HepG2 (cell line): ENCODE measurements at regions not wholly inside any gene's neighbourhood (a gene's known extent, or its start where the extent isn't known, plus 50 kb on each side); places are given as distances from the start of the nearest gene placed in this dataset.

Source experiments
- ATAC-seq: fragments of 200-7000 bp; cut with Tn5 transposase; 3 replicates; pipeline ENCODE4 v1.9.1; 2020; ENCODE audit warnings: mild to moderate bottlenecking, moderate library complexity
- BruUV-seq: library from RNA; stranded (reverse); fragments of 400-500 nt; replicated peaks from 2 replicates; lab custom pipeline; 2021; lab: Mats Ljungman, UMichigan
- CTCF ChIA-PET: fragments of 300-600 bp; formaldehyde crosslinking; extraction: SDS; loops from one replicate; lab custom pipeline; 2021; ENCODE audit warnings: low total read pairs, inconsistent platforms, low intra/inter-chr PET ratio; lab: Yijun Ruan, JAX
- POLR2A ChIA-PET: fragments of 350-600 bp; sonication (Branson Sonifier 250); formaldehyde crosslinking; loops from one replicate; lab custom pipeline; 2020; ENCODE audit warnings: antibody characterized with exemption, inconsistent platforms; lab: Yijun Ruan, JAX
- DNase-seq: peaks from one replicate; pipeline ENCODE4 v3.0.0-alpha.2; 2015; ENCODE audit warnings: low spot score
- FAIRE-seq: peaks from 3 replicates; lab custom pipeline; 2011; peaks lifted over from hg19 to GRCh38; lab: Jason Lieb, UNC
- H2AFZ ChIP-seq: one replicate; pipeline ENCODE4 v1.6.1; 2011; ENCODE audit warnings: low read length, inconsistent platforms
- H3K27ac ChIP-seq: fragments of 300-600 bp; 3 replicates; pipeline ENCODE4 v1.8.0; 2011; ENCODE audit warnings: mixed run types, mild to moderate bottlenecking, mixed read lengths, low read length, inconsistent platforms; ENCODE audit not compliant: insufficient read depth; ENCODE audit errors: extremely low read length
- H3K27me3 ChIP-seq, 2 experiments: fragments of 200-600 bp in 1 of 2; 2 replicates in 1 of 2; 3 replicates in 1 of 2; pipeline versions ENCODE4 v1.6.0 to v1.8.0; 2011; ENCODE audit warnings: low read length in 2 of 2, mild to moderate bottlenecking in 2 of 2, moderate library complexity in 2 of 2, inconsistent platforms in 1 of 2; ENCODE audit not compliant: insufficient read depth in 2 of 2, control insufficient read depth in 1 of 2
- H3K36me3 ChIP-seq, 2 experiments: fragments of 200-600 bp in 1 of 2; replicated peaks in 1 of 2; 2 replicates in 1 of 2; 3 replicates in 1 of 2; pipeline versions ENCODE4 v1.5.1 to v1.8.0; 2011; ENCODE audit warnings: low read length in 2 of 2, inconsistent platforms in 1 of 2; ENCODE audit not compliant: insufficient read depth in 2 of 2, control insufficient read depth in 1 of 2
- H3K4me1 ChIP-seq: 2 replicates; pipeline ENCODE4 v1.5.1; 2012; ENCODE audit warnings: low read length, inconsistent platforms; ENCODE audit not compliant: insufficient read depth
- H3K4me2 ChIP-seq: 2 replicates; pipeline ENCODE4 v1.6.0; 2011; ENCODE audit warnings: low read depth, low read length, inconsistent platforms
- H3K4me3 ChIP-seq, 3 experiments: fragments of 200-600 bp in 1 of 3; sonication (generic), shearing (Covaris generic) in 1 of 3; replicated peaks in 1 of 3; 2 replicates each; pipeline ENCODE4 v1.5.1; 2011 to 2016; ENCODE audit warnings: low read length in 3 of 3, inconsistent platforms in 2 of 3, low read depth in 2 of 3, mild to moderate bottlenecking in 2 of 3, control low read depth in 1 of 3, mixed read lengths in 1 of 3; ENCODE audit not compliant: insufficient read depth in 1 of 3
- H3K79me2 ChIP-seq: one replicate; pipeline ENCODE4 v1.6.1; 2011; ENCODE audit warnings: low read length, inconsistent platforms; ENCODE audit not compliant: insufficient read depth
- H3K9ac ChIP-seq: 2 replicates; pipeline ENCODE4 v1.6.0; 2011; ENCODE audit warnings: mild to moderate bottlenecking, low read depth, low read length, inconsistent platforms; ENCODE audit not compliant: insufficient read depth
- H3K9me3 ChIP-seq: 2 replicates; pipeline ENCODE4 v1.5.1; 2012; ENCODE audit warnings: mild to moderate bottlenecking, low read length
- H4K20me1 ChIP-seq: 2 replicates; pipeline ENCODE4 v1.6.0; 2011; ENCODE audit warnings: inconsistent platforms, mild to moderate bottlenecking, low read length, moderate library complexity; ENCODE audit not compliant: insufficient read depth
- NCOR1 ChIP-seq: fragments of 200-600 bp; sonication (generic); IDR thresholded peaks from 2 replicates; pipeline ENCODE4 v1.7.0; 2017; ENCODE audit warnings: antibody characterized with exemption, low read length, borderline replicate concordance
- PRPF4 ChIP-seq: fragments of 200-400 bp; formaldehyde crosslinking; IDR thresholded peaks from 2 replicates; pipeline ENCODE4 v1.6.1; 2016; ENCODE audit warnings: low read length, low read depth; ENCODE audit not compliant: poor library complexity, severe bottlenecking
- SRSF4 ChIP-seq: fragments of 200-400 bp; formaldehyde crosslinking; IDR thresholded peaks from one replicate; pipeline ENCODE4 v1.6.1; 2018; ENCODE audit warnings: mild to moderate bottlenecking, low read depth, low read length, moderate library complexity; ENCODE audit not compliant: poor library complexity, severe bottlenecking
- ZBTB34 ChIP-seq: sonication (generic); formaldehyde crosslinking; IDR thresholded peaks from 2 replicates; pipeline ENCODE4 v1.8.0; 2022; ENCODE audit warnings: mild to moderate bottlenecking, missing genetic modification reagents
- ZNF136 ChIP-seq: sonication (generic); formaldehyde crosslinking; IDR thresholded peaks from 2 replicates; pipeline ENCODE4 v1.8.1; 2022; ENCODE audit warnings: low read depth, mild to moderate bottlenecking, moderate library complexity, missing genetic modification reagents
- ZNF572 ChIP-seq: sonication (generic); formaldehyde crosslinking; IDR thresholded peaks from 2 replicates; pipeline ENCODE4 v1.5.1; 2020; ENCODE audit warnings: mild to moderate bottlenecking, missing genetic modification reagents
- ZSCAN30 ChIP-seq: sonication (generic); formaldehyde crosslinking; IDR thresholded peaks from 2 replicates; pipeline ENCODE4 v1.5.0; 2020; ENCODE audit warnings: mild to moderate bottlenecking, missing genetic modification reagents
- ZSCAN31 ChIP-seq: sonication (generic); formaldehyde crosslinking; IDR thresholded peaks from 2 replicates; pipeline ENCODE4 v1.5.0; 2020; ENCODE audit warnings: low read depth, mild to moderate bottlenecking, missing genetic modification reagents
- WGBS: methylation state at CpG from one replicate; pipeline ENCODE4 v1.1.6; 2017; ENCODE audit warnings: low lambda C conversion rate; 5-methylcytosine and 5-hydroxymethylcytosine counted together
- in situ Hi-C: cut with HindIII; loops from 2 replicates; pipeline ENCODE4 v1.10.0; 2017; ENCODE audit warnings: low pct_unique_long_range_greater_than_20kb; ENCODE audit not compliant: extremely low pct_ligation_motif_present
- intact Hi-C: fragments of 100-400 bp; cut with micrococcal nuclease; formaldehyde crosslinking; loops from one replicate; pipeline ENCODE4 v1.10.0; 2022; ENCODE audit not compliant: unreplicated experiment
- TF ChIP-seq, protein P1 (sequence below): sonication (generic); formaldehyde crosslinking; IDR thresholded peaks from 2 replicates; pipeline ENCODE4 v1.5.0; 2020; ENCODE audit warnings: missing genetic modification reagents
- TF ChIP-seq, protein P2 (sequence below), 2 experiments: sonication (generic) in 1 of 2; formaldehyde crosslinking in 1 of 2; IDR thresholded peaks; 2 replicates each; pipeline versions ENCODE4 v1.4.0 to v1.6.1; 2016 to 2020; ENCODE audit warnings: borderline replicate concordance in 1 of 2, low read depth in 1 of 2, mild to moderate bottlenecking in 1 of 2, missing genetic modification reagents in 1 of 2
- TF ChIP-seq, protein P3 (sequence below): IDR thresholded peaks from 2 replicates; pipeline ENCODE4 v1.6.1; 2016; ENCODE audit warnings: control low read depth

GRCh38 chr14:89628521-89628920 lies 211.5 kb upstream of the FOXN3 start (continued):
- no peak for TF ChIP-seq SRSF4

- DNase-seq (no peak), ATAC-seq (no peak), FAIRE-seq (no peak)
- H3K9me3 ChIP-seq = no peaks in the 10 kb centered on the region
- no peak overlapping the region for H2AFZ ChIP-seq
- POLR2A ChIA-PET = no interaction called here
- in situ Hi-C loops = no loop called here
- H3K79me2 ChIP-seq = no peaks in the 10 kb centered on the region
- no peak overlapping the region for H3K27ac ChIP-seq
- 57% methylated on average over 6 of the region's 6 CpGs for WGBS
- BruUV-seq = no TSS peak
- CTCF ChIA-PET = no interaction called here
- no peaks in the 10 kb centered on the region for H3K36me3 ChIP-seq
- TF ChIP-seq ZSCAN30 (CRISPR knock-in tag) (no peak), PRPF4 (no peak), ZSCAN31 (CRISPR knock-in tag) (no peak), ZNF136 (CRISPR knock-in tag) (no peak), ZNF572 (CRISPR knock-in tag) (no peak), ZBTB34 (no peak), NCOR1 (no peak)
- TF ChIP-seq, protein P1, sequence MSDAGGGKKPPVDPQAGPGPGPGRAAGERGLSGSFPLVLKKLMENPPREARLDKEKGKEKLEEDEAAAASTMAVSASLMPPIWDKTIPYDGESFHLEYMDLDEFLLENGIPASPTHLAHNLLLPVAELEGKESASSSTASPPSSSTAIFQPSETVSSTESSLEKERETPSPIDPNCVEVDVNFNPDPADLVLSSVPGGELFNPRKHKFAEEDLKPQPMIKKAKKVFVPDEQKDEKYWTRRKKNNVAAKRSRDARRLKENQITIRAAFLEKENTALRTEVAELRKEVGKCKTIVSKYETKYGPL (CRISPR knock-in tag) = no peak
- TF ChIP-seq, protein P2, sequence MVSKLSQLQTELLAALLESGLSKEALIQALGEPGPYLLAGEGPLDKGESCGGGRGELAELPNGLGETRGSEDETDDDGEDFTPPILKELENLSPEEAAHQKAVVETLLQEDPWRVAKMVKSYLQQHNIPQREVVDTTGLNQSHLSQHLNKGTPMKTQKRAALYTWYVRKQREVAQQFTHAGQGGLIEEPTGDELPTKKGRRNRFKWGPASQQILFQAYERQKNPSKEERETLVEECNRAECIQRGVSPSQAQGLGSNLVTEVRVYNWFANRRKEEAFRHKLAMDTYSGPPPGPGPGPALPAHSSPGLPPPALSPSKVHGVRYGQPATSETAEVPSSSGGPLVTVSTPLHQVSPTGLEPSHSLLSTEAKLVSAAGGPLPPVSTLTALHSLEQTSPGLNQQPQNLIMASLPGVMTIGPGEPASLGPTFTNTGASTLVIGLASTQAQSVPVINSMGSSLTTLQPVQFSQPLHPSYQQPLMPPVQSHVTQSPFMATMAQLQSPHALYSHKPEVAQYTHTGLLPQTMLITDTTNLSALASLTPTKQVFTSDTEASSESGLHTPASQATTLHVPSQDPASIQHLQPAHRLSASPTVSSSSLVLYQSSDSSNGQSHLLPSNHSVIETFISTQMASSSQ (IDR thresholded peaks at IDR 0.05; ENCODE audit: low read depth) = no peak
- TF ChIP-seq, protein P2 (CRISPR knock-in tag; IDR thresholded peaks at IDR 0.05; ENCODE audit: borderline replicate concordance) = no peak
- TF ChIP-seq, protein P3, sequence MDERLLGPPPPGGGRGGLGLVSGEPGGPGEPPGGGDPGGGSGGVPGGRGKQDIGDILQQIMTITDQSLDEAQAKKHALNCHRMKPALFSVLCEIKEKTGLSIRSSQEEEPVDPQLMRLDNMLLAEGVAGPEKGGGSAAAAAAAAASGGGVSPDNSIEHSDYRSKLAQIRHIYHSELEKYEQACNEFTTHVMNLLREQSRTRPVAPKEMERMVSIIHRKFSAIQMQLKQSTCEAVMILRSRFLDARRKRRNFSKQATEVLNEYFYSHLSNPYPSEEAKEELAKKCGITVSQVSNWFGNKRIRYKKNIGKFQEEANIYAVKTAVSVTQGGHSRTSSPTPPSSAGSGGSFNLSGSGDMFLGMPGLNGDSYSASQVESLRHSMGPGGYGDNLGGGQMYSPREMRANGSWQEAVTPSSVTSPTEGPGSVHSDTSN (CRISPR knock-in tag) = no peak
- H3K4me3 ChIP-seq = no peak overlapping the region
- no peak overlapping the region for H3K4me2 ChIP-seq
- H3K9ac ChIP-seq = no peak overlapping the region
- peaks cover 44% of the 10 kb centered on the region for H3K4me1 ChIP-seq
- no peaks in the 10 kb centered on the region for H4K20me1 ChIP-seq
- intact Hi-C loops = no loop called here
- peaks cover 0 to 5% of the 10 kb centered on the region in 2 experiments; a peak in 1 of 5 replicates for H3K27me3 ChIP-seq
These were observed 209.3 kb upstream of the FOXN3 start for GRCh38 chr14:89626233-89626806.
